Large intestine (tissue), 3 donors: ENCODE measurements at regions not wholly inside any gene's neighbourhood (a gene's known extent, or its start where the extent isn't known, plus 50 kb on each side); places are given as distances from the start of the nearest gene placed in this dataset.

Experiments
- DNase-seq, 2 donors: peaks; one replicate each; pipeline versions ENCODE4 v3.0.0 to v3.0.0-alpha.2; 2013
- H3K27ac ChIP-seq: one replicate; pipeline ENCODE4 v1.5.1; 2013; ENCODE audit warnings: low read length
- H3K27me3 ChIP-seq: 2 replicates; pipeline ENCODE4 v1.6.1; 2013; ENCODE audit warnings: low read length; ENCODE audit not compliant: control insufficient read depth, insufficient read depth
- H3K36me3 ChIP-seq: 2 replicates; pipeline ENCODE4 v1.6.1; 2013; ENCODE audit warnings: low read length; ENCODE audit not compliant: control insufficient read depth, insufficient read depth
- H3K4me1 ChIP-seq: one replicate; pipeline ENCODE4 v1.6.1; 2013; ENCODE audit warnings: low read length; ENCODE audit not compliant: control insufficient read depth, insufficient read depth
- H3K4me3 ChIP-seq: one replicate; pipeline ENCODE4 v1.5.1; 2013; ENCODE audit warnings: low read length
- H3K9me3 ChIP-seq: one replicate; pipeline ENCODE4 v1.6.1; 2013; ENCODE audit warnings: mild to moderate bottlenecking, low read depth, low read length, moderate library complexity; ENCODE audit not compliant: control insufficient read depth
- WGBS: methylation state at CpG from one replicate; pipeline ENCODE4 v1.1.5; 2013; ENCODE audit warnings: low lambda C conversion rate; ENCODE audit not compliant: insufficient coverage; 5-methylcytosine and 5-hydroxymethylcytosine counted together

DNA sequence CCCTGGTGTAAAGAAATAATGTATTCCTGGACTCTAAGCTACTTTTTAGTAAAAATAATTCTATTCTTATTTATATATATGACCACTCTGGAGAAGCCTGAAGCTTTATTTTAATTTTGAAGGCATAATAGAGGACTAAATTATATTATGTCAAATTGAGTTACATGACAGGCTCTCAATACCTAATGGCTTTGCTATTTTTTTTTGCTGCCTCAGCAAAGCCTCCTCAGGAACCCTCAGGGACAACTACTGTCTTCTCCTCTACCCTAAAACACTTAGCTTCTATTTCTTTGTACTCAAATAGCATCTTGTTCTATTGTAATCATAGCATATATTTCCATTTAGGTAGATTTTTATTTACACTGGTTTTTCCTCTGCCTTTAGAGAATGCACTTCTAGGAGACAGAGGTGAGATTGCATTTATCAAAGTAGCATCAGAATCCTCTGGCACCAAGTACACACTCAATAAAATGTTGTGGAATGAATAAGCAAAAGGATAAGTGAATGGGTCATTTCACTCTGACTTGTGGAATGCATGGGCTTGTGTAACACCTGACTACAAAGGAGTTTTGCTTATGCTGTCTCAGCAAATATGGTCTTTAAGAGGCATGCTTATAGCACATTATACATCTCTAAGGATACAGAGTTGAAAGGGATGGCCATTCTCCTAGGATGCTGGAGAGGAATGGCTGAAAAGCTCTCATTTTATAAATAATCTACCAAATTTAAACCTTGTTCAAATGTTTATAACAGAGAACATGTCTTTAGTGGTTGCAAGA is 605.2 kb downstream of the KCNJ2 start:
- Histone ChIP-seq H3K4me3 (no peak overlapping the region), H3K36me3 (no peaks in the 10 kb centered on the region), H3K9me3 (no peaks in the 10 kb centered on the region), H3K27ac (no peak overlapping the region), H3K4me1 (no peaks in the 10 kb centered on the region), H3K27me3 (no peaks in the 10 kb centered on the region)
- no peak for DNase-seq

DNA sequence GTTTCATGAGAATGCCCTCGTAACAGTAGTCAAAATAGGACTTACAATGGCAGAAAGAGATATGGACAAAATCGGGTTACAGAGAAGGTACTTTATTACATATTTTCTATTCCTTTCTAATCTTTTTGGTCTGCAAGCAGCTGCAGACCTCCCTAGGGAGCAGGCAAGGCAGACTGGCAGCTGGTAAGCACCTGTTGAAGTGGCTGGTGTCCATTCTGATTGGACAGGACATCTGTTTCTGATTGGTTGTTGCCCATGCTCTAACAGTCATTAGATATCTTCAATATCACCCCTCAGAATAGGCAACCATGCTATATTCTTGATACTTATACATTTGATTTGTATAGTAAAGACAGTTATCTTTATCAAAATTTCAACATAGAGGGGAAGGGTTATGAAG is 606.3 kb downstream of the KCNJ2 start:
- no peak for DNase-seq
- no CpG with 5 or more reads among the region's 2 CpGs for WGBS
- no peaks in the 10 kb centered on the region for H3K36me3 ChIP-seq
- H3K27ac ChIP-seq = no peak overlapping the region
- no peak overlapping the region for H3K4me3 ChIP-seq
- H3K9me3 ChIP-seq = no peaks in the 10 kb centered on the region
- H3K27me3 ChIP-seq = no peaks in the 10 kb centered on the region
- H3K4me1 ChIP-seq = no peaks in the 10 kb centered on the region

DNA sequence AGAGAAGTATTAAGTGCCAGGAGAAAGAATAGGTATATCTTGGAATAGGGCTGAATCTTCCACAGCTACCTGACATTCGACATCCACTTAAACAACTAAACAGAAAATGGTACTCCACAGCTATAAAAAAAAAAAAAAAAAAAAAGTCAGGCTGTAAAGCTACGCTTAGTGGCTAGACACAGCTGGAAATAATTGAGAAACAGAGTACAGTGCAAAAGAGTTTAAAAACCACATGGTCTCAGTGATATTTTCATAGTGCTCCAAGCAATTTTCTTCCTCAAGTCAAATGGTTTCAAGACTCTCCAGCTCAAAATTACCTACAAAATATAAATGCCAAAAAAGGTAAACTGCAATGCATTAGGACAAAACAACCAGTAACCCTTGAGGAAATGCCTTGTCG is 607.1 kb downstream of the KCNJ2 start:
- H3K4me3 ChIP-seq = no peak overlapping the region
- no peaks in the 10 kb centered on the region for H3K27me3 ChIP-seq
- WGBS = 100% methylated on average over 1 of the region's 3 CpGs
- no peaks in the 10 kb centered on the region for H3K4me1 ChIP-seq
- no peaks in the 10 kb centered on the region for H3K36me3 ChIP-seq
- H3K27ac ChIP-seq = no peak overlapping the region
- H3K9me3 ChIP-seq = no peaks in the 10 kb centered on the region
- no peak for DNase-seq

DNA sequence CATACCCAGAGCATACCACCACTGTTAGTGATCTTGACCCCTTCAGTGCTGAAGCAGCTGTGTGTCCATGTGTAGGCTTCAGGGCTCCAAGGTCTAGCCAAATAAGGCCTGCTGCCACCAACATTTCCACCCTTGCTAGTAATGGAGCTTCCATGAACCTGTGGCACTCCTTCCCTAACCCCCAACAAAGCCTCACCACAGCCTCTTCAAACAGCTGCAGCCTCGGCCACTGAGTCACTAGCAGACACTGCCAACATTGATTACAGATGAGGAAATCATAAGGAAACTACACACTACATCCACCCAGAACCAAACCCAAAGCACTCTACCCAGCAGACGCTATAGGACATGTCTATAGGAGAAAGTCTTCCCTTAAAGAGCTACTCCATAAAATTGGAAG is 610.7 kb downstream of the KCNJ2 start:
- H3K27me3 ChIP-seq = no peaks in the 10 kb centered on the region
- no peaks in the 10 kb centered on the region for H3K36me3 ChIP-seq
- no peaks in the 10 kb centered on the region for H3K4me1 ChIP-seq
- no peak overlapping the region for H3K4me3 ChIP-seq
- no CpG with 5 or more reads among the region's 2 CpGs for WGBS
- no peaks in the 10 kb centered on the region for H3K9me3 ChIP-seq
- no peak overlapping the region for H3K27ac ChIP-seq
- DNase-seq = no peak

DNA sequence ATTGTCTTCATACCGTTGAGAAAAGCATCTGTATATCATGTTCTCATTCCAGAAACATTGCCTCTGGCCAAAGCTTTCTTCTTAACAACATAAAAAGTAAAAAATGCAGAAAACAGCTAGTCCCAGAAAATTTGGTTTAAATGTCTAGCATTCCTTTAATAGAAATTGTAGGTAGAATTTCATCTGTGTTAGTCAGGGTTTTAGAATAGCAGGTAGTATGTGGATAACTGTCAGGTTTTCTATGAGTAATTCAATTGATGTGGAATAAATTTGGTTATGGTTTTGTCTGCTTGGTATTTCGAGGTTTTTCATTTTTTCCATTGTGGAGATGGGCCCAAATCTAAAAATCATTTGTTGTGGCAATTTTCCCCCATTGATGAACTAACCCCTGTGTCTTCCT is 616.7 kb downstream of the KCNJ2 start:
- 100% methylated on average over 1 of the region's 2 CpGs for WGBS
- DNase-seq = no peak
- no peaks in the 10 kb centered on the region for H3K36me3 ChIP-seq
- H3K4me1 ChIP-seq = no peaks in the 10 kb centered on the region
- peaks cover 4% of the 10 kb centered on the region for H3K9me3 ChIP-seq
- no peak overlapping the region for H3K27ac ChIP-seq
- no peaks in the 10 kb centered on the region for H3K27me3 ChIP-seq
- no peak overlapping the region for H3K4me3 ChIP-seq

DNA sequence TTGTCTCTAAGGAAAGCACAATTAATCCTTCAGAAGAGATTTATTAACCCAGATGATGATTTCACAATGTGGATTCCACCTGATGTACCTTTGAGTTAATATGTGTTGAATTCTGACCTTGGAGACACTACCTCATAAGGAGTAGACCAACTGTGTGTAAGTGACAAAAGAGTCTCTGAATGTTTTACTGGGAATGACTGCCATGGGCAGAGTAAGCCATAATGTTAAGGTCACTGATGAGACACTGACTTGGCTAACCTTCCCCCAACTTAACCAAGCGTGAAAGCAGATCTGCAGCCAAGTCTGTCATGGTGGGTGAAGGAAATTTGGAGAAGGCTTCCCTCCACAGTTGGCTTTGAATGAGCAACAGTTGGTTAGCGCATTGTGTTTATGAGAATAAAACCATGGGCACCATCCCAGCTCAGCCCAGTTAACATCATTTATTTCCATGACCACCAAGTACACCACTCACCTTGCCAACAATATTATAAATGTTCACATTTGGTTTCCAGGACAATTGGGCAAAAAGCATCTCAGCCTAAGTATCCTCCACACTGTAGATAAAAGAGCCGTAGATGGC is 618.5 kb downstream of the KCNJ2 start:
- H3K9me3 ChIP-seq = peaks cover 4% of the 10 kb centered on the region
- no peak overlapping the region for H3K27ac ChIP-seq
- H3K4me1 ChIP-seq = no peaks in the 10 kb centered on the region
- no peaks in the 10 kb centered on the region for H3K36me3 ChIP-seq
- no peak for DNase-seq
- WGBS = 100% methylated on average over 1 of the region's 3 CpGs
- no peaks in the 10 kb centered on the region for H3K27me3 ChIP-seq
- no peak overlapping the region for H3K4me3 ChIP-seq

DNA sequence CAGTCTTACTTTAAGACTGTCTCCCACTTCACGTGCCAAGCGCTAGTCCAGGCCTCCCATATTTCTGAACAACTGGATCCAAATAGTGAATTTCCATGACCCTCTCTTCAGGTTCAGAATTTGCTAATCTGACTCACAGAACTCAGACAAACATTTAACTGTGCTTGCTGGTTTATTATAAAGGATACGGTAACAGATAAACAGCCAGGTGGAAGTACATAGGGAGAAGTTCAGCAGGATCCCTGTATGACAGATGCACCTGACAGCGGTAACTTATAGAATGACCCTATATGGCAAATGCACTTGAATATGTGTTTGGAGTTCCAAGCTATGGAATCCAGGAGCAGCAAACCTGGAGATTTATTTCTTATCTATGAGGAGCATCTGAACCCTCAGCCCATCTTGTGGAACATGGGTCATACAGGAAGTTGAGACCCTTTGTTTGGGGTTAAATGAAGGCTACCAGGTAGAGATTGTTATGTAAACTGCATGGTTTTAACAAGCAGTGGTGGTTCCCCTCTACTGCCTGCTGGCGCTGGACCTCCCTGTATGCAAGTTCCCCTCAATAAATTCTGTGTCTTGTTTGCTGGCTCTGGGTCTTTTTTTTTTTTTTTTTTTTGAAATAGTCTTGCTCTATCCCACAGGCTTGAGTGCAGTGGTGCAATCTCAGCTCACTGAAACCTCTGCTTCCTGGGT is 622.6 kb downstream of the KCNJ2 start:
- no peak for DNase-seq
- Histone ChIP-seq H3K4me3 (no peak overlapping the region), H3K36me3 (no peaks in the 10 kb centered on the region), H3K9me3 (peaks cover 4% of the 10 kb centered on the region), H3K27me3 (no peaks in the 10 kb centered on the region), H3K4me1 (no peaks in the 10 kb centered on the region), H3K27ac (no peak overlapping the region)
- 60% methylated on average over 1 of the region's 5 CpGs for WGBS

DNA sequence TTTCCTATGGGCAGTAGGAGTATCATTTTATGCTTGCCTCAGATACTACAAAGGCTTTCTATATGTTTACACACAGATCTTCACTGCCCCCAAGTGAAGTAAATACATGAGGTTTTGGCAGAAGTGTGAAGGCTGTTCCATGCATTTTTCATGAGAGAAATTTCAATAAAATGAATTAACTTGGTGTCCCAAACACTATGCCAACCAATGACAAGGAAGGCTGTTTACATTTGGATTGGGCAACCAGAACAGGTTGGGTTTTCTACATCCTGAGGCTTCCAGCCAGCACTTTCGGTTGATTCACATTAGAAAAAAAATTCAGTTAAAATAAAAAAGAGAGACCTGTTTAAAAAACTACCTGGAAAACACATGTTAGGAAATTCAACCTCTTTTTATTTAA is 625.4 kb downstream of the KCNJ2 start:
- H3K4me3 ChIP-seq = no peak overlapping the region
- H3K4me1 ChIP-seq = no peaks in the 10 kb centered on the region
- no CpG with 5 or more reads among the region's 1 CpG for WGBS
- no peaks in the 10 kb centered on the region for H3K36me3 ChIP-seq
- no peak overlapping the region for H3K27ac ChIP-seq
- no peaks in the 10 kb centered on the region for H3K9me3 ChIP-seq
- no peak for DNase-seq
- H3K27me3 ChIP-seq = no peaks in the 10 kb centered on the region

DNA sequence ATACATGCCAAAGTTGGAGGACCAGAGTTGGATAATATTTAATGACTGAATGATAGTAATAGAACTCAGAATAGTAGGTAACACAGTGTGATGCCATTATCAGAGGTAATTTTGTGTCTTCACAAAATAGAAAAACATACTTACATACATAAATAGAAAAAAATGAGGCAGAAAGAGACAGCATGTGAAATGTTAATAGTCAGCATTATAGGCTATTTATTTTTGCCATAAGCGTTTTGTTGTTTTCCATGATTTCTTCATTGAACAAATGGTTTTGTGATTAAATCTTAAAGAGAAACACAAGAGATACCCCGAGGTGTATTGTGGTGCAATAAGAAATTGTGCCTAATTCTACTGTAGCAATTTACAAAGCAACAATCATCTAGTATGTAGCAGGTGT is 626.3 kb downstream of the KCNJ2 start:
- WGBS = 94% methylated on average over 2 of the region's 2 CpGs

DNA sequence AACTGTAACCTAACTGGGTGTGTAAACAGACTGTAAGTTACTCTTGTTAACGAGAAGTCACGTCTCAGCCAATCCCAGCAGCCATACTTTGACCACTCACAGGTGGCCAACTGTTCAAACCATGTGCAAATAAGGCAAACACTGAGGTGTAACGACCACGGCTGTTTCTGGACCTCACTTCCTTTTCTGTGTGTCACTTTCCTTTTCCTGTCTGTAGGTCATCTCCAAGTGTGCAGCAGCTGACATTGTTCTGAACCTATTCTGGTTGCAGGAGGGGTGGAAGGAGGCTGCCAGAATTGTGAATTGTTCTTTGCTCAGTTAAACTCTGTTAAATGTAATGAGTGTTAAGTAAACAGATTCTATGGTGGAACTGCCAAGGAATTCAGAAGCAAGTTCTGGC is 627.4 kb downstream of the KCNJ2 start:
- DNase-seq = no peak
- H3K27ac ChIP-seq = no peak overlapping the region
- H3K9me3 ChIP-seq = no peaks in the 10 kb centered on the region
- H3K4me1 ChIP-seq = no peaks in the 10 kb centered on the region
- no CpG with 5 or more reads among the region's 4 CpGs for WGBS
- no peaks in the 10 kb centered on the region for H3K27me3 ChIP-seq
- H3K36me3 ChIP-seq = no peaks in the 10 kb centered on the region
- H3K4me3 ChIP-seq = no peak overlapping the region

More for the DNA sequence above, 626.3 kb downstream of the KCNJ2 start:
- H3K27ac ChIP-seq = no peak overlapping the region
- no peaks in the 10 kb centered on the region for H3K36me3 ChIP-seq
- no peaks in the 10 kb centered on the region for H3K9me3 ChIP-seq
- no peak for DNase-seq
- H3K4me1 ChIP-seq = no peaks in the 10 kb centered on the region
- H3K4me3 ChIP-seq = no peak overlapping the region
- H3K27me3 ChIP-seq = no peaks in the 10 kb centered on the region
